SK-N-MC (cell line): ENCODE measurements at regions not wholly inside any gene's neighbourhood (a gene's known extent, or its start where the extent isn't known, plus 50 kb on each side); places are given as distances from the start of the nearest gene placed in this dataset.

Experiments used
- EZH2 ChIP-seq: fragments of 200-600 bp; sonication (generic); IDR thresholded peaks from one replicate; pipeline ENCODE4 v1.6.1; 2017; ENCODE audit warnings: antibody characterized with exemption
- FOXP2 ChIP-seq: optimal IDR thresholded peaks from 2 replicates; pipeline ENCODE3; 2011; ENCODE audit warnings: mild to moderate bottlenecking, moderate library complexity; ENCODE audit not compliant: insufficient read depth; ENCODE audit errors: extremely low read length, control extremely low read depth
- POLR2AphosphoS5 ChIP-seq: IDR thresholded peaks from 2 replicates; pipeline ENCODE4 v1.6.1; 2012; ENCODE audit warnings: mild to moderate bottlenecking, low read depth, low read length, borderline replicate concordance

- TF ChIP-seq POLR2AphosphoS5 (no peak), EZH2 (no peak), FOXP2 (no peak)
Observed at GRCh38 chr2:34204560-34204959, 605.5 kb upstream of the FAM98A start.
